NCI-H2081 treated with DMSO at 0.1 percent for 48 hours (cell line): ENCODE measurements at regions not wholly inside any gene's neighbourhood (a gene's known extent, or its start where the extent isn't known, plus 50 kb on each side); places are given as distances from the start of the nearest gene placed in this dataset.
"Not testable (repeated sequence)": the region's sequence is repeated elsewhere in the genome, so short reads cannot be mapped to it uniquely, and the experiment has no call there.

Experiments
- DNase-seq: peaks from one replicate; lab custom pipeline; 2025; lab: John Stamatoyannopoulos, UW

- no peak for DNase-seq
These were observed 786.2 kb downstream of the RAB28 start for GRCh38 chr4:12697970-12698369.

- no peak for DNase-seq
These were observed 791.3 kb downstream of the RAB28 start for GRCh38 chr4:12692815-12693214.

GRCh38 chr4:12691168-12691567, 793.0 kb downstream of the RAB28 start:
- no peak for DNase-seq

GRCh38 chr4:12689457-12689856, 794.7 kb downstream of the RAB28 start:
- DNase-seq, result no peak

- DNase-seq, result no peak
These were observed 804.9 kb downstream of the RAB28 start for GRCh38 chr4:12679217-12679616.

GRCh38 chr4:12674184-12674583, 810.0 kb downstream of the RAB28 start:
- DNase-seq, result no peak

- no peak for DNase-seq
These were observed 811.8 kb downstream of the RAB28 start for GRCh38 chr4:12672303-12672702.

- no peak for DNase-seq
These were observed 826.0 kb downstream of the RAB28 start for GRCh38 chr4:12658146-12658545.

- no peak for DNase-seq
These were observed 832.3 kb downstream of the RAB28 start for GRCh38 chr4:12651876-12652275.

- DNase-seq, result no peak
These were observed 838.4 kb downstream of the RAB28 start for GRCh38 chr4:12645732-12646131.

GRCh38 chr4:12644261-12644660, 839.9 kb downstream of the RAB28 start:
- no peak for DNase-seq

- no peak for DNase-seq
These were observed 847.9 kb downstream of the RAB28 start for GRCh38 chr4:12636191-12636590.

GRCh38 chr4:12635629-12636028, 848.5 kb downstream of the RAB28 start:
- DNase-seq, result no peak

GRCh38 chr4:12633053-12633651, 851.0 kb downstream of the RAB28 start:
- peak; percentile 71 for DNase-seq

- DNase-seq, result no peak
These were observed 868.3 kb downstream of the RAB28 start for GRCh38 chr4:12615822-12616221.

GRCh38 chr4:12612876-12613275, 871.3 kb downstream of the RAB28 start:
- no peak for DNase-seq

GRCh38 chr4:12609212-12609875, 874.8 kb downstream of the RAB28 start:
- DNase-seq, result not testable (repeated sequence)

- DNase-seq, result no peak
These were observed 888.2 kb downstream of the RAB28 start for GRCh38 chr4:12595986-12596385.

GRCh38 chr4:12595489-12595888, 888.7 kb downstream of the RAB28 start:
- DNase-seq, result no peak

- no peak for DNase-seq
These were observed 895.6 kb downstream of the RAB28 start for GRCh38 chr4:12588582-12588981.

GRCh38 chr4:12586242-12587006, 897.7 kb downstream of the RAB28 start:
- no peak for DNase-seq

GRCh38 chr4:12584116-12584875, 899.8 kb downstream of the RAB28 start:
- no peak for DNase-seq

- DNase-seq, result no peak
These were observed 900.9 kb downstream of the RAB28 start for GRCh38 chr4:12583275-12583674.
